Upper lobe of right lung (tissue), 1 donor: ENCODE measurements at regions not wholly inside any gene's neighbourhood (a gene's known extent, or its start where the extent isn't known, plus 50 kb on each side); places are given as distances from the start of the nearest gene placed in this dataset.

Experiments used
- ATAC-seq: fragments of 200-7000 bp; cut with Tn5 transposase; one replicate; pipeline ENCODE4 v1.9.1; 2020; ENCODE audit warnings: mild to moderate bottlenecking, moderate library complexity
- DNase-seq: peaks from one replicate; pipeline ENCODE4 v3.0.0-alpha.2; 2020
- H3K27ac ChIP-seq: fragments of 200-600 bp; one replicate; pipeline ENCODE4 v1.8.0; 2022
- H3K27me3 ChIP-seq: fragments of 200-600 bp; one replicate; pipeline ENCODE4 v1.8.0; 2022; ENCODE audit warnings: mild to moderate bottlenecking
- H3K36me3 ChIP-seq: fragments of 200-600 bp; one replicate; pipeline ENCODE4 v1.8.0; 2022
- H3K4me1 ChIP-seq: fragments of 200-600 bp; one replicate; pipeline ENCODE4 v1.8.0; 2022
- H3K4me3 ChIP-seq: fragments of 200-600 bp; one replicate; pipeline ENCODE4 v1.8.0; 2022; ENCODE audit warnings: mild to moderate bottlenecking
- H3K9me3 ChIP-seq: fragments of 200-600 bp; one replicate; pipeline ENCODE4 v1.8.0; 2022
- CTCF ChIP-seq: fragments of 200-600 bp; IDR thresholded peaks from one replicate; pipeline ENCODE4 v1.8.0; 2022; ENCODE audit warnings: antibody characterized with exemption
- intact Hi-C: fragments of 100-400 bp; cut with DNase I; formaldehyde crosslinking; loops from one replicate; pipeline ENCODE4 v1.11.0; 2022
- donor health status: DM: no; HTN: yes; CAD: no; lungs with severe emphysema.

DNA sequence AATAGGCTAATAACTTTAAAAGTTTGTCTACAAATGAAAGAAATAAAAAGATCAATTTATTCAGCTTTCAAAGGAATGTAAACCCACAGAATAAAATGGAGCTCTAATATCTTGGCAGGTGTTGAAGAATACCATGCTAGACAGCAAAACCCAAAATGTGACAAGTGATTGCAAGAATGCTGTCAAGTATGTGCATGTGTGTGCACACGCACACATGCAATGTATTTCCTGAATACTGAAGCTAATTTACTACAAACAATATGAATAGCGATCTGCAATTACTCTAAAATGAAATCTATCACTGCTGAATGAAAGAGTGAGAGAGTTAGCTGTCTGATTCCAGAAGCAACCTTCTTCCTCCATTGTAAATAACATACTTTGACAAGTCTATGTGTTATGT lies 179.2 kb upstream of the HSF2 start:
- TF ChIP-seq CTCF, result no peak
- Histone ChIP-seq H3K9me3 (no peaks in the 10 kb centered on the region), H3K4me3 (no peak overlapping the region), H3K4me1 (no peaks in the 10 kb centered on the region), H3K36me3 (no peaks in the 10 kb centered on the region), H3K27me3 (no peaks in the 10 kb centered on the region), H3K27ac (no peak overlapping the region)
- intact Hi-C loops, result no loop called here
- ATAC-seq, result no peak
- no peak for DNase-seq

GRCh38 chr6:122222761-122223160 lies 176.7 kb upstream of the HSF2 start:
- intact Hi-C loops, result no loop called here
- Histone ChIP-seq H3K36me3 (no peaks in the 10 kb centered on the region), H3K4me3 (no peak overlapping the region), H3K27ac (no peak overlapping the region), H3K9me3 (no peaks in the 10 kb centered on the region), H3K4me1 (no peaks in the 10 kb centered on the region), H3K27me3 (no peaks in the 10 kb centered on the region)
- DNase-seq (no peak), ATAC-seq (no peak)
- no peak for TF ChIP-seq CTCF

DNA sequence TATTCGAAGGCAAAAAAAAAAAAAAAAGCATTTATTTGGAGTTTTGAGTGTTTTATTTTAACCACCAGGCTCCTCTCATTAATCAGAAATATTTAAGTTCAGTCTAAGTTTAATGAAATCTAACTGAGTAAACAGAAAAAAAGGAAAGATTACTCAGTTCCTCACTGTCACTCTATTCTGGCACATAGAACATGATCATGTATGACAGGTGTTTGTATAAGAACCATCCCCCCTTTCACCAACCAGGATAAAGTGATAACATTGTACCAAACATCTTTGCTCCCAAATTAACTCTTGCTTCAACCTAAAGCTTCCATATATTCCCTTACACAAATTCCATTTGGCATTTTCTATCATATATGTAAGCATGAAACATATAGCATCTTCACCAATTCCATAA lies 176.2 kb upstream of the HSF2 start:
- ATAC-seq (no peak), DNase-seq (no peak)
- H3K27ac ChIP-seq, result no peak overlapping the region
- H3K4me1 ChIP-seq, result no peaks in the 10 kb centered on the region
- no peaks in the 10 kb centered on the region for H3K9me3 ChIP-seq
- intact Hi-C loops, result no loop called here
- H3K27me3 ChIP-seq, result no peaks in the 10 kb centered on the region
- TF ChIP-seq CTCF, result no peak
- H3K4me3 ChIP-seq, result no peak overlapping the region
- no peaks in the 10 kb centered on the region for H3K36me3 ChIP-seq

- no peak for TF ChIP-seq CTCF
- no peak for DNase-seq
- no peaks in the 10 kb centered on the region for H3K27me3 ChIP-seq
- H3K9me3 ChIP-seq, result no peaks in the 10 kb centered on the region
- H3K4me3 ChIP-seq, result no peak overlapping the region
- H3K4me1 ChIP-seq, result no peaks in the 10 kb centered on the region
- intact Hi-C loops, result no loop called here
- no peak overlapping the region for H3K27ac ChIP-seq
- H3K36me3 ChIP-seq, result no peaks in the 10 kb centered on the region
- ATAC-seq, result no peak
These were observed 160.6 kb upstream of the HSF2 start for GRCh38 chr6:122238861-122239260.

GRCh38 chr6:122246906-122247658 lies 152.4 kb upstream of the HSF2 start:
- intact Hi-C loops, result no loop called here
- Histone ChIP-seq H3K36me3 (no peaks in the 10 kb centered on the region), H3K27me3 (no peaks in the 10 kb centered on the region), H3K27ac (no peak overlapping the region), H3K4me1 (no peaks in the 10 kb centered on the region), H3K4me3 (no peak overlapping the region), H3K9me3 (no peaks in the 10 kb centered on the region)
- ATAC-seq (peak; percentile 17), DNase-seq (no peak)
- TF ChIP-seq CTCF, result no peak
